Activated CD4-positive, alpha-beta T cell treated with anti-CD3 and anti-CD28 coated beads, Interleukin-2, amount 50 U/mL, for 1 hour (primary cell): ENCODE measurements at regions not wholly inside any gene's neighbourhood (a gene's known extent, or its start where the extent isn't known, plus 50 kb on each side); places are given as distances from the start of the nearest gene placed in this dataset.
"Not testable (repeated sequence)": the region's sequence is repeated elsewhere in the genome, so short reads cannot be mapped to it uniquely, and the experiment has no call there.

Experiments
- DNase-seq: peaks from one replicate; pipeline ENCODE4 v3.0.0-alpha.2; 2020

- DNase-seq: no peak
Measured at GRCh38 chr7:113371416-113372043, 253.2 kb upstream of the SMIM30 start.

GRCh38 chr7:113370910-113371309, 252.6 kb upstream of the SMIM30 start:
- DNase-seq: no peak

- DNase-seq: no peak
Measured at GRCh38 chr7:113368256-113368655, 249.9 kb upstream of the SMIM30 start.

- DNase-seq: no peak
Measured at GRCh38 chr7:113367041-113367586, 248.8 kb upstream of the SMIM30 start.

- DNase-seq: no peak
Measured at GRCh38 chr7:113366122-113366521, 247.8 kb upstream of the SMIM30 start.

GRCh38 chr7:113349339-113349738, 231.0 kb upstream of the SMIM30 start:
- DNase-seq: no peak

- no peak for DNase-seq
Measured at GRCh38 chr7:113339661-113340060, 221.3 kb upstream of the SMIM30 start.

- DNase-seq: no peak
Measured at GRCh38 chr7:113338071-113338696, 219.8 kb upstream of the SMIM30 start.

GRCh38 chr7:113336838-113337237, 218.5 kb upstream of the SMIM30 start:
- DNase-seq: not testable (repeated sequence)

GRCh38 chr7:113331155-113331898, 213.0 kb upstream of the SMIM30 start:
- no peak for DNase-seq

GRCh38 chr7:113321201-113321600, 202.8 kb upstream of the SMIM30 start:
- DNase-seq: no peak

- no peak for DNase-seq
Measured at GRCh38 chr7:113320419-113320818, 202.1 kb upstream of the SMIM30 start.

- no peak for DNase-seq
Measured at GRCh38 chr7:113314594-113314993, 196.2 kb upstream of the SMIM30 start.

- no peak for DNase-seq
Measured at GRCh38 chr7:113308399-113308798, 190.0 kb upstream of the SMIM30 start.

- no peak for DNase-seq
Measured at GRCh38 chr7:113307147-113307546, 188.8 kb upstream of the SMIM30 start.

GRCh38 chr7:113306302-113306701, 187.9 kb upstream of the SMIM30 start:
- no peak for DNase-seq

GRCh38 chr7:113304104-113304503, 185.8 kb upstream of the SMIM30 start:
- DNase-seq: no peak

GRCh38 chr7:113303388-113303787, 185.0 kb upstream of the SMIM30 start:
- not testable (repeated sequence) for DNase-seq

- no peak for DNase-seq
Measured at GRCh38 chr7:113301983-113302382, 183.6 kb upstream of the SMIM30 start.

- DNase-seq: no peak
Measured at GRCh38 chr7:113301141-113301540, 182.8 kb upstream of the SMIM30 start.

- no peak for DNase-seq
Measured at GRCh38 chr7:113299748-113300147, 181.4 kb upstream of the SMIM30 start.

- DNase-seq: no peak
Measured at GRCh38 chr7:113298501-113298900, 180.1 kb upstream of the SMIM30 start.

GRCh38 chr7:113294750-113295149, 176.4 kb upstream of the SMIM30 start:
- no peak for DNase-seq

- DNase-seq: no peak
Measured at GRCh38 chr7:113292105-113292504, 173.8 kb upstream of the SMIM30 start.
